HG02852 (cell line): ENCODE measurements at regions not wholly inside any gene's neighbourhood (a gene's known extent, or its start where the extent isn't known, plus 50 kb on each side); places are given as distances from the start of the nearest gene placed in this dataset.

Experiments used
- ATAC-seq: cut with Tn5 transposase; IDR thresholded peaks from one replicate; pipeline ENCODE4 v1.9.1; 2021; ENCODE audit warnings: mild to moderate bottlenecking, moderate library complexity; ENCODE audit not compliant: unreplicated experiment

DNA sequence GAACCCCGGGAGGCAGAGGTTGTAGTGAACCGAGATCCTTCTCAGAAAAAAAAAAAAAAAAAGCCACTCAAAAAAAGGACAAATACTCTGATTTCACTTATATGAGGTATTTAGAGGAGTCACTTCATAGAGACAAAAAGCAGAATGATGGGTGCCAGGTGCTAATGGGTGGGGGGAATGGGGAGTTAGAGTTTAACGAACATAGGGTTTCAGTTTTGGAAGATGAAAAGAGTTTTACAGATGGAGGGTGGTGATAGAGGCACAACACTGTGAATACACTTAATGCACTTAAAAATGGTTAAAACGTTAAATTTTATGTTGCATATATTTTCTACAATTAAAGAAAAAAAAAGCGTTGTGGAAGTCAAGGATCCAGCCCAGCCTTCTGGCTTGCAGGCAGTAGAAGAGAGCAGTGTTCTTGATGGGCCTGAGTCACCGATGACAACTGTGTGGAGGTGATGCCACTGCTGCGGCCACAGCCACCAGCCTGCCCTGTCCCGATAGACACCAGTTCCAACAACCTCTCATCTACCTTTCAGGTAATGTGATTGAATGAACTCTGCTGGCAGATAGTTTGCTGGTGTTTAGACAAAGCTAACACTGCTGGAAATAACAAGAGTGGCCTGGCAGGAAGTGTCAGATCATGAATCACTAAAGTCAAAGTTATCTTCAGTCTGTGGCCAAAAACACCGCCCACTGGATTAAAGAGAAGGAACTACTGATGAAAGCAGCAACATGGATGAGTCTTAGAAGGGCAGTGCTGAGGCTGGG, 49.9 kb upstream of the COX10 start:
- no peak for ATAC-seq
